Nephron progenitor cell (in vitro differentiated cells): ENCODE measurements at regions not wholly inside any gene's neighbourhood (a gene's known extent, or its start where the extent isn't known, plus 50 kb on each side); places are given as distances from the start of the nearest gene placed in this dataset.
"Not testable (repeated sequence)": the region's sequence is repeated elsewhere in the genome, so short reads cannot be mapped to it uniquely, and the experiment has no call there.

Experiments
- DNase-seq: peaks from one replicate; pipeline ENCODE4 v3.0.0; 2021
- H3K27ac Mint-ChIP-seq: 2 replicates; pipeline ENCODE4 v1.8.0; 2021; ENCODE audit warnings: mild to moderate bottlenecking, moderate library complexity, mixed read lengths
- H3K27me3 Mint-ChIP-seq: 2 replicates; pipeline ENCODE4 v1.8.0; 2021; ENCODE audit warnings: mild to moderate bottlenecking, low read depth, mixed read lengths; ENCODE audit not compliant: poor library complexity
- H3K36me3 Mint-ChIP-seq: 2 replicates; pipeline ENCODE4 v1.8.0; 2021; ENCODE audit warnings: low read depth, mixed read lengths
- H3K4me1 Mint-ChIP-seq: 2 replicates; pipeline ENCODE4 v1.8.0; 2021; ENCODE audit warnings: mixed read lengths
- H3K4me3 Mint-ChIP-seq: 2 replicates; pipeline ENCODE4 v1.8.0; 2021; ENCODE audit warnings: mild to moderate bottlenecking, moderate library complexity, mixed read lengths
- H3K9me3 Mint-ChIP-seq: 2 replicates; pipeline ENCODE4 v1.8.0; 2021; ENCODE audit warnings: mild to moderate bottlenecking, moderate library complexity, mixed read lengths
- CTCF ChIP-seq: fragments of 200-600 bp; sonication (generic); IDR thresholded peaks from 2 replicates; pipeline ENCODE4 v1.5.0; 2021; ENCODE audit warnings: antibody characterized with exemption

GRCh38 chr18:73544032-73544431, 603.6 kb downstream of the FBXO15 start:
- H3K4me3 Mint-ChIP-seq = no peak overlapping the region
- no peak for DNase-seq
- H3K27ac Mint-ChIP-seq = no peak overlapping the region
- no peaks in the 10 kb centered on the region for H3K9me3 Mint-ChIP-seq
- no peaks in the 10 kb centered on the region for H3K27me3 Mint-ChIP-seq
- no peak for TF ChIP-seq CTCF
- no peaks in the 10 kb centered on the region for H3K36me3 Mint-ChIP-seq
- H3K4me1 Mint-ChIP-seq = no peaks in the 10 kb centered on the region

- Mint-ChIP-seq H3K27me3 (peaks cover 3% of the 10 kb centered on the region), H3K36me3 (no peaks in the 10 kb centered on the region), H3K9me3 (no peaks in the 10 kb centered on the region), H3K27ac (no peak overlapping the region), H3K4me3 (no peak overlapping the region), H3K4me1 (no peaks in the 10 kb centered on the region)
- DNase-seq = no peak
- no peak for TF ChIP-seq CTCF
These were observed 611.6 kb downstream of the FBXO15 start for GRCh38 chr18:73535990-73536389.

- Mint-ChIP-seq H3K9me3 (no peaks in the 10 kb centered on the region), H3K27ac (no peak overlapping the region), H3K4me3 (no peak overlapping the region), H3K27me3 (peaks cover 3% of the 10 kb centered on the region), H3K36me3 (no peaks in the 10 kb centered on the region), H3K4me1 (no peaks in the 10 kb centered on the region)
- no peak for TF ChIP-seq CTCF
- no peak for DNase-seq
These were observed 612.4 kb downstream of the FBXO15 start for GRCh38 chr18:73535189-73535588.

- H3K27me3 Mint-ChIP-seq = no peaks in the 10 kb centered on the region
- H3K9me3 Mint-ChIP-seq = peaks cover 4% of the 10 kb centered on the region
- H3K4me1 Mint-ChIP-seq = peaks cover 9% of the 10 kb centered on the region
- H3K27ac Mint-ChIP-seq = no peak overlapping the region
- H3K4me3 Mint-ChIP-seq = no peak overlapping the region
- TF ChIP-seq CTCF = no peak
- no peak for DNase-seq
- H3K36me3 Mint-ChIP-seq = no peaks in the 10 kb centered on the region
These were observed 616.0 kb downstream of the FBXO15 start for GRCh38 chr18:73531601-73532000.

- Mint-ChIP-seq H3K9me3 (peaks cover 4% of the 10 kb centered on the region), H3K4me3 (no peak overlapping the region), H3K4me1 (peaks cover 18% of the 10 kb centered on the region), H3K27me3 (peaks cover 3% of the 10 kb centered on the region), H3K27ac (peak overlapping the region; percentile 75), H3K36me3 (no peaks in the 10 kb centered on the region)
- no peak for DNase-seq
- no peak for TF ChIP-seq CTCF
These were observed 619.6 kb downstream of the FBXO15 start for GRCh38 chr18:73528066-73528465.

GRCh38 chr18:73520229-73520628, 627.4 kb downstream of the FBXO15 start:
- Mint-ChIP-seq H3K4me3 (no peak overlapping the region), H3K4me1 (no peaks in the 10 kb centered on the region), H3K9me3 (no peaks in the 10 kb centered on the region), H3K27me3 (no peaks in the 10 kb centered on the region), H3K27ac (no peak overlapping the region), H3K36me3 (no peaks in the 10 kb centered on the region)
- peak; percentile 18 for DNase-seq
- TF ChIP-seq CTCF = peak; percentile 50

GRCh38 chr18:73516056-73516455, 631.6 kb downstream of the FBXO15 start:
- DNase-seq, H3K36me3 Mint-ChIP-seq, H3K4me1 Mint-ChIP-seq, H3K27me3 Mint-ChIP-seq, H3K4me3 Mint-ChIP-seq, H3K27ac Mint-ChIP-seq, H3K9me3 Mint-ChIP-seq: not testable (repeated sequence)
